ENCODE measurements at regions not wholly inside any gene's neighbourhood (a gene's known extent, or its start where the extent isn't known, plus 50 kb on each side); places are given as distances from the start of the nearest gene placed in this dataset.
"Not testable (repeated sequence)": the region's sequence is repeated elsewhere in the genome, so short reads cannot be mapped to it uniquely, and the experiment has no call there.

- H3K9me3 ChIP-seq (ENCODE audit: low read length), result no peaks in the 10 kb centered on the region
- Mint-ChIP-seq H3K27ac (no peak overlapping the region), H3K9me3 (peaks cover 3 to 38% (median 10%) of the 10 kb centered on the region in 5 donors), H3K4me3 (no peak overlapping the region), H3K36me3 (no peaks in the 10 kb centered on the region), H3K27me3 (no peaks in the 10 kb centered on the region), H3K4me1 (no peaks in the 10 kb centered on the region)
- no peak for DNase-seq
- H3K4me3 ChIP-seq (ENCODE audit: low read length), result no peak overlapping the region
- no peak overlapping the region for H3K27ac ChIP-seq (ENCODE audit: low read depth, low read length)
- no peaks in the 10 kb centered on the region for H3K27me3 ChIP-seq (ENCODE audit: insufficient read depth, low read length, poor library complexity, severe bottlenecking)
- ChIA-PET POLR2A (no interaction called here), CTCF (no interaction called here)
- no peaks in the 10 kb centered on the region for H3K36me3 ChIP-seq (ENCODE audit: insufficient read depth, low read length)
- no peaks in the 10 kb centered on the region for H3K4me1 ChIP-seq (ENCODE audit: insufficient read depth, low read length)
These were observed 1001.9 kb upstream of the NUDT12 start for GRCh38 chr5:104564530-104564929.

- H3K4me3 Mint-ChIP-seq, result no peak overlapping the region
- no peak for DNase-seq
- CTCF ChIA-PET, result no interaction called here
- no peaks in the 10 kb centered on the region for H3K36me3 Mint-ChIP-seq
- POLR2A ChIA-PET, result no interaction called here
- H3K9me3 Mint-ChIP-seq, result peaks cover 3 to 22% (median 11%) of the 10 kb centered on the region in 5 donors
- Histone ChIP-seq H3K4me1 (ENCODE audit: insufficient read depth, low read length) (no peaks in the 10 kb centered on the region), H3K27me3 (ENCODE audit: insufficient read depth, low read length, poor library complexity, severe bottlenecking) (no peaks in the 10 kb centered on the region), H3K9me3 (ENCODE audit: low read length) (no peaks in the 10 kb centered on the region), H3K36me3 (ENCODE audit: insufficient read depth, low read length) (no peaks in the 10 kb centered on the region), H3K27ac (ENCODE audit: low read depth, low read length) (no peak overlapping the region), H3K4me3 (ENCODE audit: low read length) (no peak overlapping the region)
- no peak overlapping the region for H3K27ac Mint-ChIP-seq
- H3K4me1 Mint-ChIP-seq, result no peaks in the 10 kb centered on the region
- no peaks in the 10 kb centered on the region for H3K27me3 Mint-ChIP-seq
These were observed 994.4 kb upstream of the NUDT12 start for GRCh38 chr5:104556957-104557356.

- no peaks in the 10 kb centered on the region for H3K4me1 ChIP-seq (ENCODE audit: insufficient read depth, low read length)
- no peak overlapping the region for H3K4me3 ChIP-seq (ENCODE audit: low read length)
- no peaks in the 10 kb centered on the region for H3K36me3 ChIP-seq (ENCODE audit: insufficient read depth, low read length)
- POLR2A ChIA-PET, result no interaction called here
- Mint-ChIP-seq H3K27me3 (no peaks in the 10 kb centered on the region), H3K4me1 (no peaks in the 10 kb centered on the region), H3K27ac (no peak overlapping the region), H3K9me3 (peaks cover 0 to 15% (median 5%) of the 10 kb centered on the region in 5 donors), H3K36me3 (no peaks in the 10 kb centered on the region), H3K4me3 (no peak overlapping the region)
- CTCF ChIA-PET, result no interaction called here
- no peaks in the 10 kb centered on the region for H3K9me3 ChIP-seq (ENCODE audit: low read length)
- no peak overlapping the region for H3K27ac ChIP-seq (ENCODE audit: low read depth, low read length)
- no peak for DNase-seq
- no peaks in the 10 kb centered on the region for H3K27me3 ChIP-seq (ENCODE audit: insufficient read depth, low read length, poor library complexity, severe bottlenecking)
These were observed 989.0 kb upstream of the NUDT12 start for GRCh38 chr5:104551628-104552027.

- H3K27ac ChIP-seq (ENCODE audit: low read depth, low read length); H3K4me3 Mint-ChIP-seq; H3K36me3 Mint-ChIP-seq; H3K9me3 ChIP-seq (ENCODE audit: low read length); H3K4me1 Mint-ChIP-seq; CTCF ChIA-PET; DNase-seq; H3K4me1 ChIP-seq (ENCODE audit: insufficient read depth, low read length); H3K36me3 ChIP-seq (ENCODE audit: insufficient read depth, low read length); H3K27me3 Mint-ChIP-seq; H3K27me3 ChIP-seq (ENCODE audit: insufficient read depth, low read length, poor library complexity, severe bottlenecking); H3K4me3 ChIP-seq (ENCODE audit: low read length); POLR2A ChIA-PET; H3K27ac Mint-ChIP-seq: not testable (repeated sequence)
- peaks cover 0 to 30% (median 2%) of the 10 kb centered on the region in 5 donors for H3K9me3 Mint-ChIP-seq
These were observed 984.3 kb upstream of the NUDT12 start for GRCh38 chr5:104546871-104547270.

- Mint-ChIP-seq H3K36me3 (no peaks in the 10 kb centered on the region), H3K27me3 (no peaks in the 10 kb centered on the region), H3K9me3 (peaks cover 0 to 37% (median 4%) of the 10 kb centered on the region in 5 donors), H3K4me3 (no peak overlapping the region), H3K27ac (no peak overlapping the region), H3K4me1 (no peaks in the 10 kb centered on the region)
- POLR2A ChIA-PET, result no interaction called here
- no peaks in the 10 kb centered on the region for H3K9me3 ChIP-seq (ENCODE audit: low read length)
- CTCF ChIA-PET, result no interaction called here
- H3K27ac ChIP-seq (ENCODE audit: low read depth, low read length), result no peak overlapping the region
- no peaks in the 10 kb centered on the region for H3K36me3 ChIP-seq (ENCODE audit: insufficient read depth, low read length)
- DNase-seq, result no peak
- H3K4me1 ChIP-seq (ENCODE audit: insufficient read depth, low read length), result no peaks in the 10 kb centered on the region
- no peaks in the 10 kb centered on the region for H3K27me3 ChIP-seq (ENCODE audit: insufficient read depth, low read length, poor library complexity, severe bottlenecking)
- no peak overlapping the region for H3K4me3 ChIP-seq (ENCODE audit: low read length)
These were observed 978.7 kb upstream of the NUDT12 start for GRCh38 chr5:104541141-104541785.

- CTCF ChIA-PET, result no interaction called here
- Mint-ChIP-seq H3K4me1 (no peaks in the 10 kb centered on the region), H3K36me3 (no peaks in the 10 kb centered on the region), H3K9me3 (peaks cover 0 to 37% (median 4%) of the 10 kb centered on the region in 5 donors), H3K4me3 (no peak overlapping the region), H3K27ac (no peak overlapping the region), H3K27me3 (no peaks in the 10 kb centered on the region)
- Histone ChIP-seq H3K9me3 (ENCODE audit: low read length) (no peaks in the 10 kb centered on the region), H3K36me3 (ENCODE audit: insufficient read depth, low read length) (no peaks in the 10 kb centered on the region), H3K27ac (ENCODE audit: low read depth, low read length) (no peak overlapping the region), H3K4me1 (ENCODE audit: insufficient read depth, low read length) (no peaks in the 10 kb centered on the region), H3K4me3 (ENCODE audit: low read length) (no peak overlapping the region), H3K27me3 (ENCODE audit: insufficient read depth, low read length, poor library complexity, severe bottlenecking) (no peaks in the 10 kb centered on the region)
- POLR2A ChIA-PET, result no interaction called here
- no peak for DNase-seq
These were observed 977.9 kb upstream of the NUDT12 start for GRCh38 chr5:104540448-104540847.

GRCh38 chr5:104539618-104540350 lies 977.2 kb upstream of the NUDT12 start:
- H3K36me3 ChIP-seq (ENCODE audit: insufficient read depth, low read length), result no peaks in the 10 kb centered on the region
- Mint-ChIP-seq H3K27ac (no peak overlapping the region), H3K27me3 (no peaks in the 10 kb centered on the region), H3K36me3 (no peaks in the 10 kb centered on the region), H3K4me1 (no peaks in the 10 kb centered on the region), H3K9me3 (peaks cover 0 to 37% (median 6%) of the 10 kb centered on the region in 5 donors), H3K4me3 (no peak overlapping the region)
- no peaks in the 10 kb centered on the region for H3K27me3 ChIP-seq (ENCODE audit: insufficient read depth, low read length, poor library complexity, severe bottlenecking)
- no peak for DNase-seq
- no peak overlapping the region for H3K4me3 ChIP-seq (ENCODE audit: low read length)
- H3K4me1 ChIP-seq (ENCODE audit: insufficient read depth, low read length), result no peaks in the 10 kb centered on the region
- ChIA-PET POLR2A (no interaction called here), CTCF (no interaction called here)
- no peak overlapping the region for H3K27ac ChIP-seq (ENCODE audit: low read depth, low read length)
- H3K9me3 ChIP-seq (ENCODE audit: low read length), result no peaks in the 10 kb centered on the region

- Histone ChIP-seq H3K27me3 (ENCODE audit: insufficient read depth, low read length, poor library complexity, severe bottlenecking) (no peaks in the 10 kb centered on the region), H3K4me1 (ENCODE audit: insufficient read depth, low read length) (no peaks in the 10 kb centered on the region), H3K27ac (ENCODE audit: low read depth, low read length) (no peak overlapping the region), H3K9me3 (ENCODE audit: low read length) (no peaks in the 10 kb centered on the region), H3K36me3 (ENCODE audit: insufficient read depth, low read length) (no peaks in the 10 kb centered on the region), H3K4me3 (ENCODE audit: low read length) (no peak overlapping the region)
- Mint-ChIP-seq H3K4me3 (no peak overlapping the region), H3K9me3 (peaks cover 0 to 37% (median 6%) of the 10 kb centered on the region in 5 donors), H3K36me3 (no peaks in the 10 kb centered on the region), H3K27me3 (no peaks in the 10 kb centered on the region), H3K4me1 (no peaks in the 10 kb centered on the region), H3K27ac (no peak overlapping the region)
- POLR2A ChIA-PET, result no interaction called here
- CTCF ChIA-PET, result no interaction called here
- DNase-seq, result no peak
These were observed 976.1 kb upstream of the NUDT12 start for GRCh38 chr5:104538734-104539133.

Measured in CD8-positive, alpha-beta memory T cell (primary cell).